HG03159 (cell line): ENCODE measurements at regions not wholly inside any gene's neighbourhood (a gene's known extent, or its start where the extent isn't known, plus 50 kb on each side); places are given as distances from the start of the nearest gene placed in this dataset.
"Not testable (repeated sequence)": the region's sequence is repeated elsewhere in the genome, so short reads cannot be mapped to it uniquely, and the experiment has no call there.

Experiments
- ATAC-seq: cut with Tn5 transposase; IDR thresholded peaks from one replicate; pipeline ENCODE4 v1.9.1; 2021; ENCODE audit warnings: mild to moderate bottlenecking, moderate library complexity; ENCODE audit not compliant: unreplicated experiment

DNA sequence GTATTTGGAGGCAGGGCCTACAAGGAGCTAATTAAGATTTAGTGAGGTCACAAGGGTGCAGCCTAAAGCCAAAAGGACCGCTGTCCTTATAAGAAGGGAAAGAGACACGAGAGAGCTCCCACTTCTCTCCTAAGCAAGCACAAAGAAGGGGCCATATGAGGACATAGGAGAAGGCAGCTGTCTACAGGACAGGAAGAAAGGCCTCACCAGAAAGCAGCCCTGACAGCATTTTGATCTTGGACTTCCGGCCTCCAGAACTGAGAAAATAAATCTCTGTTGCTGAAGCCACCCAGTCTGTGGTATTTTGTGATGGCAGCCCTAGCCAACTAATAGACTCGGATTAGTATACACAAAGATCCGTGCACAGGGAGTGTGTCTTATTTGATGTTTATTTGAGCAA is 139.7 kb downstream of the B3GNT2 start:
- no peak for ATAC-seq

DNA sequence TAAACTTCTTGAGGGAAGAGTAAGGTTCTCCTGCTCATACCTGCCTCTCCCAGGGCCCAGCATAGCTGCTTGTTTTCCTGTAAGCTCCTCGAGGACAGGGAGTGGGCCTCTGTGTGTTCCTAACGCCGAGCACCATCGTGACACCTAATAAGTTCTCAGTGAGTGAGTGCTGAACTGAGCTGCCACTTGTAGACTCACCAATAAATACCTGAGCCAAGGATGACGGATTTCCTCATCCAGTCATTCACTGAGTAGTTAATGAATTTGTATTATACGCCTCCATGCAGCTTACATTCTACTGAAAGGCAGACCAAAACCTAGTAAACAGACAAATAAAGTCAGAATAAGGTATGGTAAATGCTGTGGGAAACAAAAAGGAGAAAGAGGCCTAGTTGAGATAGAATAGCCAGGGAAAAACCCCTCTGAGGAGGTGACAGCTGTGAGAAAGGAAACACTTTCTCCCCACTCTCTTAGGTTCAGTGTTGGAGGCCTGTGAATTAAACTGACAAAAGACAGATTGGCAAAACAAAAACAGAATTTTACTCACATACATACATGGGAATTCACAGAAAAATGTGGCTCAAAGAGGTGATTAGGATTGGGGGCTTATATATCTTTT is 138.6 kb downstream of the B3GNT2 start:
- peak; percentile 58 for ATAC-seq

DNA sequence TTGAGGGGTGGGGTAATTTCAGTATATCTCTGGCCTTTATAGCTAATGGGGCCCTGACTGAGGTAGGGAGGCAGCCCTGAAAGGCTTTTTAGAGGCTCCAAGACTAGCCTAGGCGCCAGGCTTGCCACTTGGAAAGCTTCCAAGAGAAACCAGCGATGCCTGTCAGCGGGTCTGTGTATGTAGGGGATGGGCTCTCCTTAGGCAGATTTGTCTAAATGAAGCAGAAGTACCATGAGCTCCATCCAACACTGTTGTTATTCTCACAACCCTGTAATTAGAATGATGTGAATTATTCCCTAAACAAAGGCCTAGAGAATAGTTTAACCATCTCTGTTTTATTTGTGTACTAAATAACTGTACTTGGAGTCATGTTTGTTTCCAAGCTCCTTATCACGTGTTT is 138.1 kb downstream of the B3GNT2 start:
- no peak for ATAC-seq

DNA sequence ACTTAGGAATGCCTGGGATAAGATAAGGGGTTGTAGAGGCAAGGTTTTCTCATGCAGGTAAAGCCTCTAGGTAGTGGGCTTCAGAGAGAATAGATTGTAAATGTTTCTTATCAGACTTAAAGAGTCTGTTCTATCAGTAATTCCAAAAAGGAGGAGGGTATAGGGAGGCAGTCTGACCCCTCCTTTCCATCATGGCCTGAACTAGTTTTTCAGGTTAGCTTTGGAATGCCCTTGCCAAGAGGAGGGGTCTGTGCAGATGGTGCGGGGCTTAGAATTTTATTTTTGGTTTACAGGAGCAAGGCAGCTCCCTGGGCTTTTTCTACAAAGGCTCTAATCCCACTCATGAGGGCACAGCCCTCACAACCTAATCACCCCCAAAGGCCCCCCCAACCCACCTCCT is 135.0 kb downstream of the B3GNT2 start:
- no peak for ATAC-seq

- ATAC-seq = no peak
These were observed 133.9 kb downstream of the B3GNT2 start for GRCh38 chr2:62329797-62330196.

- no peak for ATAC-seq
These were observed 130.8 kb downstream of the B3GNT2 start for GRCh38 chr2:62326735-62327134.

GRCh38 chr2:62325398-62325797 is 129.5 kb downstream of the B3GNT2 start:
- ATAC-seq = no peak

GRCh38 chr2:62321380-62322289 is 125.7 kb downstream of the B3GNT2 start:
- ATAC-seq = no peak

GRCh38 chr2:62320657-62321357 is 124.9 kb downstream of the B3GNT2 start:
- no peak for ATAC-seq

DNA sequence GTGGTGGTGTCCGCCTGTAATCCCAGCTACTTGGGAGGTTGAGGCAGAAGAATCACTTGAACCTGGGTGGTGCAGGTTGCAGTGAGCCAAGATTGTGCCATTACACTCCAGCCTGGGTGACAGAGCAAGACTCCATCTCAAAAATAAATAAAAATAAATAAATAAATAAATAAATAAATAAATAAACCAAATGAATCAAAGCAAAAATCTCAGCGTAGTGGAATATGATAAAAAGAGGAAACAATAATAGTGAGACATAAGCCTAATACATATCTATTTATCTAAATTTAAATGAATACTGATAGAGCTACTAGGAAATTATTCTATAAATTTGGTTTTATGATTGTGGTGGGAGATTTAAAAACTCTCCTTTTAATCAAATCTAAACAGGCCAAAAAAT is 124.2 kb downstream of the B3GNT2 start:
- ATAC-seq = not testable (repeated sequence)

GRCh38 chr2:62319070-62319469 is 123.2 kb downstream of the B3GNT2 start:
- no peak for ATAC-seq

GRCh38 chr2:62315476-62315875 is 119.6 kb downstream of the B3GNT2 start:
- no peak for ATAC-seq

- ATAC-seq = no peak
These were observed 118.4 kb downstream of the B3GNT2 start for GRCh38 chr2:62314291-62314690.

DNA sequence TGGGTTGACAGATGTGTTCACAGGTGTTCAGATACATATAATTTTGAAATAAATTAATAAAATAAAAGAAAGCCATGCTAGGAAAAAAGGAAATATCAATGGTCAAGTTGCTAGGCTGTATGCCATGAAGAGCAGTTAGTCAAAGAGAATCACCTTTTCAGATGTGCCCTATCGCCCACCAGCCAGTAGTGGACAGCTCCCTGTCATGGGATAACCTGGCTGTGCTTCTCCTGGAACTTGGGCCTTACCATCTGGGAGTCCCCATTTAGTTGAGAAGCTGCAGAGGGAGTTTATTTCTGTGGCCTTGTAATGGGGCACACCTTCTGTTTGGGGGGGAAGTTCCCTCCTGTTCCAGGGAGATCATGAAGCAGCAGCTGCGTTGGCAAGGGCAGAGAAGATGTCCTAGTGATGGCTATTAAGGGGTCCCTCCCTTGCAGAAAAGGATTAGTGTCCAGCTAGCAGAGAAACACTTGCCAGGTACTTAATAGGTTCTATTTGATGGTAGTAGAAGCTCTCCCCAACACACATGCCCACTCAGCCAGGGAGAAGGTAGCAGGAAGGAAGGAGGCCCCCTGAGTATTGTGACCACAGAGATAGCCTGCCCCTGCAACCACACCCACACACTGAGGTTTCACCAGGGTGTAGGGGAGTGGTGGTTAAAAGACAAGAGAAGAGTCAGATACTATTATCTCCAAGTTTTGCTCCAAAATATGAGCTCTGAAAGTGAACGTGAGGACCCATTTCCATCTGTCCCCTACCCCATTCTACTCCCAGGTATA is 117.7 kb downstream of the B3GNT2 start:
- peak; percentile 52 for ATAC-seq

- ATAC-seq = peak; percentile 62
These were observed 113.7 kb downstream of the B3GNT2 start for GRCh38 chr2:62309465-62310091.

- ATAC-seq = no peak
These were observed 113.2 kb downstream of the B3GNT2 start for GRCh38 chr2:62309081-62309464.

- no peak for ATAC-seq
These were observed 111.8 kb downstream of the B3GNT2 start for GRCh38 chr2:62307469-62308389.

GRCh38 chr2:62306751-62307468 is 111.0 kb downstream of the B3GNT2 start:
- no peak for ATAC-seq
